Fibroblast of skin of right biceps (primary cell): ENCODE measurements at regions not wholly inside any gene's neighbourhood (a gene's known extent, or its start where the extent isn't known, plus 50 kb on each side); places are given as distances from the start of the nearest gene placed in this dataset.
"Not testable (repeated sequence)": the region's sequence is repeated elsewhere in the genome, so short reads cannot be mapped to it uniquely, and the experiment has no call there.

Source experiments
- DNase-seq: peaks from one replicate; pipeline ENCODE4 v3.0.0-alpha.2; 2013

GRCh38 chr14:82878951-82879350 lies 1345.3 kb upstream of the SEL1L start:
- no peak for DNase-seq

GRCh38 chr14:82879949-82880535 lies 1346.4 kb upstream of the SEL1L start:
- no peak for DNase-seq

DNA sequence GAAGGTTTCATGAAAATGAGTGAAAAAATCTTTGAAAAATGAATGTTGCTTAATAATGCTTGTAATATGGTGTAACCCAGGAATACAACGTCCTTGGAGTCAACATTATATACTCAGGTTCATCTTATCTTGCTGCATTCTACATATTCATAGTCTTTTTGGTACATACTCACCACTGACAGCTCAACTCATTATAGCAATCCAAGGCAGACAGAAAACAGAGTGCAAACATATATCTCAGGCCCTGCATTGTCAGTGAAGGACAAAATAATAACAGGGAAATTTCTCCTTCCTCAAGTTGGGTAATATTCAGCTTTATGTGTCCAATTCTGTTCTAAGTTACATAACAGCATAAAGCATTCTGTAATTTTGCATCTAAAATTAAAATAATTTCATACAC lies 1353.0 kb upstream of the SEL1L start:
- no peak for DNase-seq

GRCh38 chr14:82889701-82890100 lies 1356.0 kb upstream of the SEL1L start:
- no peak for DNase-seq

- no peak for DNase-seq
Observed at GRCh38 chr14:82896476-82896875, 1362.8 kb upstream of the SEL1L start.

- no peak for DNase-seq
Observed at GRCh38 chr14:82897469-82898308, 1364.0 kb upstream of the SEL1L start.

- no peak for DNase-seq
Observed at GRCh38 chr14:82905762-82906161, 1372.1 kb upstream of the SEL1L start.

- no peak for DNase-seq
Observed at GRCh38 chr14:82911930-82912329, 1378.3 kb upstream of the SEL1L start.

DNA sequence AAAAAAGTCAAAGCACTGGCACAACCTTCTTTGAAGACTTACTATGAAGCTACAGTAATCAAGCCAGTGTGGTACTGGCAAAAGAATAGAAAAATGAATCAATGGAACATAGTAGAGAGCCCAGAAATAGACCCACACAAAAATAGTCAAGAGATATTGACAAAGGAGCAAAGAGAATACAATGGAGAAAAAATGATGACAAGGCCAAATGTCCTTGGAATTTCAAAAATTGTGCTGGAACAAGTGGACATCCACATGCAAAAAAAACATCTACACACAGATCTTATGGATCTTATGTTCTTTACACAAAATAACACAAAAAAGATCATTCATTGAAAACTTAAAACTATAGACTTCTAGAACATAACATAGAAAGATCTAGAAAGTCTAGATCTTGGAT lies 1379.7 kb upstream of the SEL1L start:
- no peak for DNase-seq

DNA sequence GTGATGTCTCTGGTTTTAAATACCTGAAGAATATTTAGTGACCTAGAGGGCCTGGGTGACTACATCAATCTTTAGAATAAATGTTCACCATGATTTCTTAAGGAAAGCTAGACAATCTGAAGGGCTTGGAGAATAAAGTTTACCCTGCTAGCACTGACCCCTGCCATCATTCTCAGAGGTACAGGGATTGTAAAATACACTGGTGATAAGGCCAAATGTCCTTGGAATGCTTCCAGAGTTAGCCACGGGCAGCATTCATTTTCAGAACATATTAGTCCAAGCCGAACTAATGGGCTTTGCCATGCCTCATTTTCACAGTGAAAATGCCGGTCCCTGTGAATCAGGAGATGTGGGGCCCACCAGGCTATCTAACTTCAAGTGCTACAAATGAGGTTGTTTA lies 1381.7 kb upstream of the SEL1L start:
- no peak for DNase-seq

DNA sequence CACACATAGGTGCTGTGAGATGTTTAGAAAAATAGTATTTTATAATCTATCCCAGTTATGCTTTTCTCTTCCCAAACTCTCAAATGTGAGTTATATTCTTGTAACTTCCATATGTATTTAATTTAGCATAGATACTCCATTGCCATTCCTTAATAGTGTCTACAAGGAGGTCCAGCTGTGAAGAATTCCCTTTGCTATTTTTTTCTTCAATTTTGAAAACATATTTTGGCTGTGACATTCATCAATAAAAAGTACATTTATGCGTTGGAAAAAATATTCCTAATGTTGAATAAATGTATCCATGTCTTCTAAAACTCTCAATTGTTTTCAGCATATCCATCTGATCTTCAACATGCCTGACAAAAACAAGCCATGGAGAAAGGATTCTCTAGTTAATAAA lies 1402.0 kb upstream of the SEL1L start:
- no peak for DNase-seq

DNA sequence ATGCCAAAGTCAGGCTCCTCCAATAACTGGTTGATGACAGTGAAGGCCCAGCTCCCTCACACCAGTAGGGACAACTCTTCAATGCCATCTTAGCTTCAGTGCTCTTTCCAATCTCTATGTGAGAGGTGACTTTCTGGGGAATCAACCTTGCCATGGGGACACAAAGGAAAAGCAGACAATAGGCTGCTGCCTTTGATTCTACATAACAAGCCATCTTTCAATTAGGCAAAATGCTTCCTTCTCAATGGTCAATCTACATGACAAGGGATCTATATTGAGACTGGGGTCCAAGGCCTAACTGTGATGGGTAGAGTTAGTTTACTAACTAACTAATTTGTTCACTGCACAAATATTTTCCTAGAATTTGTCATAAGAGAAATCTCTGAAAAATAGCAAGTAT lies 1417.5 kb upstream of the SEL1L start:
- no peak for DNase-seq

GRCh38 chr14:82963756-82964155 lies 1430.1 kb upstream of the SEL1L start:
- DNase-seq = no peak

DNA sequence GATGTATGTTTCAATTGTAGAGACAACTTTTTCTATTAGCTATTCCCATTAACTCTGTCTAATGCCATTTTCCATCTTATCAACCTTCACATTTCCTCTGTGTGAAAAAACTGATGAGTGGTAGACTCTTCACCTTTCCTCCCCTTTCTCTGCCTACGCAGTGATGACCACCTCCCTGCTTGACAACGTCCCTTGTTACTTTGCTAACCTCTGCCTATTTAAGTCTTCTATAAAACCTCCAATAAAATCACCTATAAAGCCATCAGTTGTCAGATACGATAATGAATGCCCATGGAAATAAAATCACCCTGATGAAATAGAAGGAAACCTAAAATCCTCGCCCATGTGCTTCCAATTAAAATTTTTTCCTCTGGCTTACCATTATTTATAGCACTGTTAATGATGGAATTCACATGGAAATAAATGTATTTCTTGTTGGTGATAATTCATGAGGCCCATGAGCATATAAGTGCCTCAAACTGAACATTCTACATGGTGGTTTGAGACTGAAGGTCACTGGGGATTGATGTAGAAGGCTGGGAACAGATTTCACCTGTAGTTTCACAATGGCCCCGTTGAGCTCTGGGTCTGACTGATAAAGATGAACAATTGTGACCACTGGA lies 1454.0 kb upstream of the SEL1L start:
- DNase-seq = peak; percentile 38

GRCh38 chr14:82994547-82994946 lies 1460.9 kb upstream of the SEL1L start:
- not testable (repeated sequence) for DNase-seq

GRCh38 chr14:82999802-83000201 lies 1466.1 kb upstream of the SEL1L start:
- peak; percentile 6 for DNase-seq

- DNase-seq = no peak
Observed at GRCh38 chr14:83004456-83005006, 1470.9 kb upstream of the SEL1L start.

DNA sequence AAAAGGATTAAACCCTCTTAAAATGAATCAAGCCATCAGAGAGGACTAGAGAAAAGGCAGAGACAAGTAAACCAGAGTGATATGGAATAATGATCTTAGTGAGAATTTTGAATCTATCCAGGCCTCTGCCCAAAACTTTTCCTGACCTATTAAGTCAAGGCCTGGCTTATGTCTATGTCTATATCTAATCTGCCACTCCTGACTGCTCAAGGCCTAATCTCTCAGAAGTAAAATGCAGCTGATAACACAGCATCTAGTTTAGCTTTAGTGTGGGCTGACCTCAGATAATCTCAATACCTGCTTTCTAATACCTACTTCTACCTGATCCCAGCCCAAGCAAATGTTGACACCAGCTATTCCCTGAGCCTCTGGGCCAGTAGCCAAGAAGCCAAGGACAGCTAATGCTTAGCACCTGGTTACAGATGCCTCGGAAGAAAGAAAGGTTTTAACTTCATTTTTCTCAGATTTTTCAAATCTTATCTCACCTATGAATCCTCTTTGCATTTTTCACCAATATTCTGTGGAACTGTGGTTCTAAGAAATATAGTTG lies 1472.5 kb upstream of the SEL1L start:
- no peak for DNase-seq

DNA sequence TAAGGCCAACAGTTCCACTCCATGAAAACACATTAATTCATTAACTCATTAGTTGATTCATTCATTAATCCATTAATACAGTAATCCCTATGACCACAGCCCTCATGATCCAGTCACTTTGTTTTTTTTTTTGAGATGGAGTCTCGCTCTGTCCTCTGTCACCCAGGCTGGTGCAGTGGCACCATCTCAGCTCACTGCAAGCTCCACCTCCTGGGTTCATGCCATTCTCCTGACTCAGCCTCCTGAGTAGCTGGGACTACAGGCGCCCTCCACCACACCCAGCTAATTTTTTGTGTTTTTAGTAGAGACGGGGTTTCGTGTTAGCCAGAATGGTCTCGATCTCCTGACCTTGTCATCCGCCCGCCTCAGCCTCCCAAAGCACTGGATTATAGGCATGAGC lies 1473.4 kb upstream of the SEL1L start:
- DNase-seq = not testable (repeated sequence)

GRCh38 chr14:83007641-83008225 lies 1474.1 kb upstream of the SEL1L start:
- DNase-seq = peak; percentile 60

DNA sequence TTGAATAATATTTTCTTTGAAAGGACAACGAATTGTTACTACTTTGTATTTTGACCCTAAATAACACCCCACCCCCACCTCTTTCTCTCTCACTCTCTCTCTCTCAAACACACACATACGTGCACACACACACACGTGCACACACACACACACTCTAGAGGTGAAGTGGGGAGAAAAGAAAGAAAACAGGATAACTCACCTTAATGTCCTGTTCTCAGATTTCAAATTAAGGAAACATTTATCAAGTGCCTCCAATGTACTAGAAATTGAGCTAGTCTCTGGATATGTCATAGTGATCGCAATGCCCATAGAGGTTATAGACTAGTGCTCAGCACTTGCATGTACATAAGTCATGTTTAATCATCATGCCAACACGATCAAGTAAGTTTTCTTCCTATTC lies 1483.6 kb upstream of the SEL1L start:
- DNase-seq = no peak

GRCh38 chr14:83019744-83020414 lies 1486.2 kb upstream of the SEL1L start:
- DNase-seq = no peak

- no peak for DNase-seq
Observed at GRCh38 chr14:83021323-83021722, 1487.7 kb upstream of the SEL1L start.
